ENCODE measurements at regions not wholly inside any gene's neighbourhood (a gene's known extent, or its start where the extent isn't known, plus 50 kb on each side); places are given as distances from the start of the nearest gene placed in this dataset.

DNA sequence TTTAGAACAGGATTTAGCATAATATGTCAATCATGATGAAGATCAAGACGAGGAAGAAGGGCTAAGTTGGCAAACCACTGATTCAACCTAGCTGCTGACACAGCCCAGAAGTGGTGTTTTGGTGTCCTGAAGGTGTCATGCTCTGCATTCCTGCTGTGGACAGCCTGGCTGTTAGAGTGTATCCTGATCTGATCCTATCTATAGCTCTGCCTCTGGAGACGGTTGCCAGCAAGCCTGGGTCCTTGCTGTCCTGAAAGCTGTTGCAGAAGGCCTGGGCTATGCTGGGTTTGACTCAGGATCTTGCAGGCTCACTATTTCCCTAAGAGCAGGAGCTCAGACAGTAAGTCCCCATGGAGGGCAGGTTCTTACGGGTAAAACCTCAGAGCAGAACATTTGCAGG lies 416.4 kb downstream of the TSHZ3 start:
- TF ChIP-seq JUNB (IDR thresholded peaks at IDR 0.05; ENCODE audit: unreplicated experiment) (no peak), ZNF114 (CRISPR knock-in tag; IDR thresholded peaks at IDR 0.05) (no peak), ZNF331 (CRISPR knock-in tag; IDR thresholded peaks at IDR 0.05; ENCODE audit: low read depth) (no peak)
- TF ChIP-seq, protein P1, sequence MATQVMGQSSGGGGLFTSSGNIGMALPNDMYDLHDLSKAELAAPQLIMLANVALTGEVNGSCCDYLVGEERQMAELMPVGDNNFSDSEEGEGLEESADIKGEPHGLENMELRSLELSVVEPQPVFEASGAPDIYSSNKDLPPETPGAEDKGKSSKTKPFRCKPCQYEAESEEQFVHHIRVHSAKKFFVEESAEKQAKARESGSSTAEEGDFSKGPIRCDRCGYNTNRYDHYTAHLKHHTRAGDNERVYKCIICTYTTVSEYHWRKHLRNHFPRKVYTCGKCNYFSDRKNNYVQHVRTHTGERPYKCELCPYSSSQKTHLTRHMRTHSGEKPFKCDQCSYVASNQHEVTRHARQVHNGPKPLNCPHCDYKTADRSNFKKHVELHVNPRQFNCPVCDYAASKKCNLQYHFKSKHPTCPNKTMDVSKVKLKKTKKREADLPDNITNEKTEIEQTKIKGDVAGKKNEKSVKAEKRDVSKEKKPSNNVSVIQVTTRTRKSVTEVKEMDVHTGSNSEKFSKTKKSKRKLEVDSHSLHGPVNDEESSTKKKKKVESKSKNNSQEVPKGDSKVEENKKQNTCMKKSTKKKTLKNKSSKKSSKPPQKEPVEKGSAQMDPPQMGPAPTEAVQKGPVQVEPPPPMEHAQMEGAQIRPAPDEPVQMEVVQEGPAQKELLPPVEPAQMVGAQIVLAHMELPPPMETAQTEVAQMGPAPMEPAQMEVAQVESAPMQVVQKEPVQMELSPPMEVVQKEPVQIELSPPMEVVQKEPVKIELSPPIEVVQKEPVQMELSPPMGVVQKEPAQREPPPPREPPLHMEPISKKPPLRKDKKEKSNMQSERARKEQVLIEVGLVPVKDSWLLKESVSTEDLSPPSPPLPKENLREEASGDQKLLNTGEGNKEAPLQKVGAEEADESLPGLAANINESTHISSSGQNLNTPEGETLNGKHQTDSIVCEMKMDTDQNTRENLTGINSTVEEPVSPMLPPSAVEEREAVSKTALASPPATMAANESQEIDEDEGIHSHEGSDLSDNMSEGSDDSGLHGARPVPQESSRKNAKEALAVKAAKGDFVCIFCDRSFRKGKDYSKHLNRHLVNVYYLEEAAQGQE (IDR thresholded peaks at IDR 0.05; ENCODE audit: unreplicated experiment): no peak
- TF ChIP-seq, protein P2, sequence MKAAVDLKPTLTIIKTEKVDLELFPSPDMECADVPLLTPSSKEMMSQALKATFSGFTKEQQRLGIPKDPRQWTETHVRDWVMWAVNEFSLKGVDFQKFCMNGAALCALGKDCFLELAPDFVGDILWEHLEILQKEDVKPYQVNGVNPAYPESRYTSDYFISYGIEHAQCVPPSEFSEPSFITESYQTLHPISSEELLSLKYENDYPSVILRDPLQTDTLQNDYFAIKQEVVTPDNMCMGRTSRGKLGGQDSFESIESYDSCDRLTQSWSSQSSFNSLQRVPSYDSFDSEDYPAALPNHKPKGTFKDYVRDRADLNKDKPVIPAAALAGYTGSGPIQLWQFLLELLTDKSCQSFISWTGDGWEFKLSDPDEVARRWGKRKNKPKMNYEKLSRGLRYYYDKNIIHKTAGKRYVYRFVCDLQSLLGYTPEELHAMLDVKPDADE (IDR thresholded peaks at IDR 0.05): no peak
- no peak overlapping the region for H3K4me3 ChIP-seq
- H4K20me1 ChIP-seq (replicated peaks; ENCODE audit: insufficient read depth): no peaks in the 10 kb centered on the region
- H3F3A ChIP-seq (replicated peaks; ENCODE audit: low read depth): no peaks in the 10 kb centered on the region
- ATAC-seq: no peak
- Mint-ChIP-seq H3K9me3 (no peaks in the 10 kb centered on the region; the same call in 2 of the 3 replicates), H3K36me3 (ENCODE audit: low read depth) (peaks cover 9% of the 10 kb centered on the region; the same call in 2 of the 3 replicates), H3K27me3 (ENCODE audit: insufficient read depth, low read depth, poor library complexity) (peaks cover 7% of the 10 kb centered on the region), H3K4me1 (no peaks in the 10 kb centered on the region; the same call in 2 of the 3 replicates), H3K27ac (no peak overlapping the region), H3K4me3 (no peak overlapping the region)
- H3K27ac ChIP-seq (ENCODE audit: low read depth): no peak overlapping the region
- no peaks in the 10 kb centered on the region for H3K4me1 ChIP-seq (ENCODE audit: insufficient read depth)
- H2AFZ ChIP-seq: 0 out of 2 replicates have a peak overlapping the region, but pooled peaks have one; percentile 28
- H3K27me3 ChIP-seq (ENCODE audit: insufficient read depth): no peaks in the 10 kb centered on the region
- no peaks in the 10 kb centered on the region for H3K36me3 ChIP-seq (ENCODE audit: insufficient read depth)
- H3K79me2 ChIP-seq (replicated peaks; ENCODE audit: insufficient read depth): no peaks in the 10 kb centered on the region
- H3K9me2 ChIP-seq (ENCODE audit: insufficient read depth): 0 out of 2 replicates have a peak, but pooled peaks cover 5% of the 10 kb centered on the region
- no peak overlapping the region for H3K4me2 ChIP-seq
- DNase-seq (ENCODE audit: low spot score): no peak

DNA sequence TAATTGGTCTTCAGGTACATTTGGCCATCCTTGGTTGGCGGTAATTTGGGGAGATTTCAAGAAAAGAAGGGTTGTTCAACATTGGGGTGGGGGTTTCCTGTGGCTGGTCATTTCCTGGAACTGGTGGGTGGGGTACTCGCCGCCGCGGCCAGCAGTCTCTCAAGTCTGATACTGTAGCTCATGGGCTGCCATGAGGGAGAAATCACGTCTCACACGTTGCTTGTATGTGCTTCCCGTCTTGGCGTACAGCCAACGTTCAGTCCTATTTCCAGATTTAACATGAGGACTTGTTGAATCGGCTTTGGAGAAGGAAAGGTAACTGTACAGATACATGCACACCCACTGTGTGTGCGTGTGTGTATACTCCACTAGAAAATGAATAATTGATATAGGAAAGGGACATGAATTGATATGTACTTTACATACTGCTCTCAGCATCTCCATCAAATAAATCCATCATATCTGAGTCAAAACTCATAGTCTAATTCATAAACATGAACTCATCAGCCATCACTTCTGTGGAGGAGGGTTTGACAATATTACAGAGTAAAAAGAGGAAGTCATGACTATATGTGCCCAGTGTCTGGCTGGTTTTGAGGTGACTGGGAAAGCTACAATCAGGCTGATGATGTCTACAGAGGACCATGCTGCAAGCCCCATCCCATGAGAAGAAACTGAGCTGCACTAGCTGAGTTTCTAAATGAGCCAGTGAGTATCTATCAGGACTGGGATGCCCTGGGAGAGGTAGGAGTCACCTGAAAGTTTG lies 418.1 kb downstream of the TSHZ3 start:
- Histone ChIP-seq H3K4me1 (ENCODE audit: insufficient read depth) (no peaks in the 10 kb centered on the region), H3K4me2 (no peak overlapping the region), H4K20me1 (replicated peaks; ENCODE audit: insufficient read depth) (no peaks in the 10 kb centered on the region), H3K9me2 (ENCODE audit: insufficient read depth) (peaks cover 12% of the 10 kb centered on the region; the same call in 1 of the 2 replicates), H2AFZ (no peak overlapping the region), H3K36me3 (ENCODE audit: insufficient read depth) (no peaks in the 10 kb centered on the region), H3K79me2 (replicated peaks; ENCODE audit: insufficient read depth) (no peaks in the 10 kb centered on the region), H3F3A (replicated peaks; ENCODE audit: low read depth) (no peaks in the 10 kb centered on the region), H3K27ac (ENCODE audit: low read depth) (no peak overlapping the region), H3K27me3 (ENCODE audit: insufficient read depth) (no peaks in the 10 kb centered on the region), H3K4me3 (no peak overlapping the region)
- Mint-ChIP-seq H3K27ac (no peak overlapping the region), H3K9me3 (no peaks in the 10 kb centered on the region; the same call in 2 of the 3 replicates), H3K4me1 (no peaks in the 10 kb centered on the region; the same call in 2 of the 3 replicates), H3K36me3 (ENCODE audit: low read depth) (peaks cover 9% of the 10 kb centered on the region; the same call in 2 of the 3 replicates), H3K27me3 (ENCODE audit: insufficient read depth, low read depth, poor library complexity) (peaks cover 7% of the 10 kb centered on the region), H3K4me3 (no peak overlapping the region)
- DNase-seq (ENCODE audit: low spot score) (no peak), ATAC-seq (no peak)
- TF ChIP-seq, protein P3, sequence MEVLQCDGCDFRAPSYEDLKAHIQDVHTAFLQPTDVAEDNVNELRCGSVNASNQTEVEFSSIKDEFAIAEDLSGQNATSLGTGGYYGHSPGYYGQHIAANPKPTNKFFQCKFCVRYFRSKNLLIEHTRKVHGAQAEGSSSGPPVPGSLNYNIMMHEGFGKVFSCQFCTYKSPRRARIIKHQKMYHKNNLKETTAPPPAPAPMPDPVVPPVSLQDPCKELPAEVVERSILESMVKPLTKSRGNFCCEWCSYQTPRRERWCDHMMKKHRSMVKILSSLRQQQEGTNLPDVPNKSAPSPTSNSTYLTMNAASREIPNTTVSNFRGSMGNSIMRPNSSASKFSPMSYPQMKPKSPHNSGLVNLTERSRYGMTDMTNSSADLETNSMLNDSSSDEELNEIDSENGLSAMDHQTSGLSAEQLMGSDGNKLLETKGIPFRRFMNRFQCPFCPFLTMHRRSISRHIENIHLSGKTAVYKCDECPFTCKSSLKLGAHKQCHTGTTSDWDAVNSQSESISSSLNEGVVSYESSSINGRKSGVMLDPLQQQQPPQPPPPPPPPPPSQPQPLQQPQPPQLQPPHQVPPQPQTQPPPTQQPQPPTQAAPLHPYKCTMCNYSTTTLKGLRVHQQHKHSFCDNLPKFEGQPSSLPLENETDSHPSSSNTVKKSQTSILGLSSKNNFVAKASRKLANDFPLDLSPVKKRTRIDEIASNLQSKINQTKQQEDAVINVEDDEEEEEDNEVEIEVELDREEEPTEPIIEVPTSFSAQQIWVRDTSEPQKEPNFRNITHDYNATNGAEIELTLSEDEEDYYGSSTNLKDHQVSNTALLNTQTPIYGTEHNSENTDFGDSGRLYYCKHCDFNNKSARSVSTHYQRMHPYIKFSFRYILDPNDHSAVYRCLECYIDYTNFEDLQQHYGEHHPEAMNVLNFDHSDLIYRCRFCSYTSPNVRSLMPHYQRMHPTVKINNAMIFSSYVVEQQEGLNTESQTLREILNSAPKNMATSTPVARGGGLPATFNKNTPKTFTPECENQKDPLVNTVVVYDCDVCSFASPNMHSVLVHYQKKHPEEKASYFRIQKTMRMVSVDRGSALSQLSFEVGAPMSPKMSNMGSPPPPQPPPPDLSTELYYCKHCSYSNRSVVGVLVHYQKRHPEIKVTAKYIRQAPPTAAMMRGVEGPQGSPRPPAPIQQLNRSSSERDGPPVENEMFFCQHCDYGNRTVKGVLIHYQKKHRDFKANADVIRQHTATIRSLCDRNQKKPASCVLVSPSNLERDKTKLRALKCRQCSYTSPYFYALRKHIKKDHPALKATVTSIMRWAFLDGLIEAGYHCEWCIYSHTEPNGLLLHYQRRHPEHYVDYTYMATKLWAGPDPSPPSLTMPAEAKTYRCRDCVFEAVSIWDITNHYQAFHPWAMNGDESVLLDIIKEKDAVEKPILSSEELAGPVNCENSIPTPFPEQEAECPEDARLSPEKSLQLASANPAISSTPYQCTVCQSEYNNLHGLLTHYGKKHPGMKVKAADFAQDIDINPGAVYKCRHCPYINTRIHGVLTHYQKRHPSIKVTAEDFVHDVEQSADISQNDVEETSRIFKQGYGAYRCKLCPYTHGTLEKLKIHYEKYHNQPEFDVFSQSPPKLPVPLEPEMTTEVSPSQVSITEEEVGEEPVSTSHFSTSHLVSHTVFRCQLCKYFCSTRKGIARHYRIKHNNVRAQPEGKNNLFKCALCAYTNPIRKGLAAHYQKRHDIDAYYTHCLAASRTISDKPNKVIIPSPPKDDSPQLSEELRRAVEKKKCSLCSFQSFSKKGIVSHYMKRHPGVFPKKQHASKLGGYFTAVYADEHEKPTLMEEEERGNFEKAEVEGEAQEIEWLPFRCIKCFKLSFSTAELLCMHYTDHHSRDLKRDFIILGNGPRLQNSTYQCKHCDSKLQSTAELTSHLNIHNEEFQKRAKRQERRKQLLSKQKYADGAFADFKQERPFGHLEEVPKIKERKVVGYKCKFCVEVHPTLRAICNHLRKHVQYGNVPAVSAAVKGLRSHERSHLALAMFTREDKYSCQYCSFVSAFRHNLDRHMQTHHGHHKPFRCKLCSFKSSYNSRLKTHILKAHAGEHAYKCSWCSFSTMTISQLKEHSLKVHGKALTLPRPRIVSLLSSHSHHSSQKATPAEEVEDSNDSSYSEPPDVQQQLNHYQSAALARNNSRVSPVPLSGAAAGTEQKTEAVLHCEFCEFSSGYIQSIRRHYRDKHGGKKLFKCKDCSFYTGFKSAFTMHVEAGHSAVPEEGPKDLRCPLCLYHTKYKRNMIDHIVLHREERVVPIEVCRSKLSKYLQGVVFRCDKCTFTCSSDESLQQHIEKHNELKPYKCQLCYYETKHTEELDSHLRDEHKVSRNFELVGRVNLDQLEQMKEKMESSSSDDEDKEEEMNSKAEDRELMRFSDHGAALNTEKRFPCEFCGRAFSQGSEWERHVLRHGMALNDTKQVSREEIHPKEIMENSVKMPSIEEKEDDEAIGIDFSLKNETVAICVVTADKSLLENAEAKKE (CRISPR knock-in tag; IDR thresholded peaks at IDR 0.05): no peak
